ENCODE measurements at regions not wholly inside any gene's neighbourhood (a gene's known extent, or its start where the extent isn't known, plus 50 kb on each side); places are given as distances from the start of the nearest gene placed in this dataset.

GRCh38 chr12:24462946-24463345, 486.0 kb downstream of the BCAT1 start:
- no peak for DNase-seq

- DNase-seq: no peak
These were observed 488.4 kb downstream of the BCAT1 start for GRCh38 chr12:24460506-24460905.

DNA sequence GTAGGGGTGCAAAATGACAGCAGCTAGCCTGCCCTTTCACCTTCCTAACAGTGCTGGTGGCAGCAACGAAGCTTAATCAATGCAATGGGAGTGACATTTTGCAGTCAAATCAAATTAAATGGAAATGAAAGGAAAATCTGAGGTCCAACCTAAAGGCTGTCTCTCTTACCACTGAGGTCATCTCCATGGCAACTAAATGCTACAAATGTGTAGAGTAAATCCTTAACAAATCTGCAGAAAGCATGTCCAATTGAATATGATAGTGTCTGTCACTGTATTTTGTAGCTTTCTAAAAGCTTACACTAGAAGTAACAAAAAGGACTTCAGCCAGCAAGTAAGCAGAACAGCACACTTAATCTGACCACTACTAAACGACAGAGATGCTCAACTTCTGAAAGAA, 488.8 kb downstream of the BCAT1 start:
- DNase-seq: no peak

GRCh38 chr12:24455811-24456210, 493.1 kb downstream of the BCAT1 start:
- no peak for DNase-seq

DNA sequence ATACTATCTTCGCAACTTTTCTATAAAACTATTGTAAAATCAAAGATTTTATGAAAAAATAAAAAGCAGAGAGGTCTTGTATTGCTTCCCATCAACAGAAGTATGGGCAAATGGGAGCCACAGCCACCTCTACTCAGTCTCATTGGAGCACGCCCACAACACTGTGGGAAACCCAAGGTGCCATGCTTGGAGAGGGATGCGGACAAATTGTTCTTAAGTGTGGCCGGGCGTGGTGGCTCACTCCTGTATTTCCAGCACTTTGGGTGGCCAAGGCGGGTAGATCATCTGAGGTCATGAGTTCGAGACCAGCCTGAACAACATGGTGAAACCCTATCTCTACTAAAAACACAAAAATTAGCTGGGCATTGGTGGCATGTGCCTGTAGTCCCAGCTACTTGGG, 498.2 kb upstream of the SOX5 start:
- no peak for DNase-seq

- no peak for DNase-seq
These were observed 496.8 kb upstream of the SOX5 start for GRCh38 chr12:24446287-24446686.

GRCh38 chr12:24444634-24445033, 495.2 kb upstream of the SOX5 start:
- no peak for DNase-seq

- no peak for DNase-seq
These were observed 492.0 kb upstream of the SOX5 start for GRCh38 chr12:24441458-24441857.

GRCh38 chr12:24436667-24437066, 487.2 kb upstream of the SOX5 start:
- DNase-seq: no peak

DNA sequence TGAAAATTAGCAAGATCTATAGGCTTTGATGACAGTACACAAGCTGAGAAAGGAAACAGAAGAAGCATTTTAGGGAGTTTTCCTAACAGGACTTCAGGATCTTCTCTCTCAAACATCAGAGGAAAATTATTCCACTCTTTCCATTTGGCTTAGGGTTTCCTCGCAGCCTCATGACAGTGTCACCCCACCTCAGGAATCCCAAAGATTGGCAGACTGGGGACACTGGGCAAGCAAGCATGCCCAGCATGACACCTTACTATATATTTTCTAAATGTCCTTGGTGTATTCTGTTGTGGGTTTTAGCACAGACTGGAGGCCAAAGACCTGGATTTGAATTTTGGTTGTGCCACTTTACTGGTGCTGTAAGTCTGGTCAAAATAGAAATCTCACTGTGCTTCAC, 482.4 kb upstream of the SOX5 start:
- DNase-seq: no peak

DNA sequence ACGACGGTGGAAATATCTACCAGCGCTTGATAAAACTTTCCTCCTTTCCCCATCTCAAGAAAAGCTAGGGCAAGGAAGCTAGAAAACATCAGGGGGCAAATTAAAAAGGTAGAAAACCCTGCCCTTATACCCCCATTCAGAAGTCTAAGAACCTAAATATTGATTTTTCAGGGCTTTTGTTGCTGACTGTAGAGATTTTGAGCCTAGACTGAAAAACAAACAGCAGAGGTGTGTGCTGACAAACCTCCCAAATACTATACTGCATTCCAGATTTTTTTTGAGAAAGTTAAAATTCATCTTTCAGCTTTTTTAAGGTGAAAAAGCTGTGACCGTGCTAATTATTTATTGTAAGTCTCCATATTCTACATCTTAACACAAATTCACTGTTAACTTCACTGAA, 478.3 kb upstream of the SOX5 start:
- DNase-seq: no peak

- DNase-seq: peak in 1 of 5 donors; percentile 2
These were observed 476.1 kb upstream of the SOX5 start for GRCh38 chr12:24425601-24425970.

GRCh38 chr12:24424889-24425600, 475.6 kb upstream of the SOX5 start:
- DNase-seq: peak in 1 of 5 donors; percentile 10

GRCh38 chr12:24424376-24424775, 474.9 kb upstream of the SOX5 start:
- no peak for DNase-seq

DNA sequence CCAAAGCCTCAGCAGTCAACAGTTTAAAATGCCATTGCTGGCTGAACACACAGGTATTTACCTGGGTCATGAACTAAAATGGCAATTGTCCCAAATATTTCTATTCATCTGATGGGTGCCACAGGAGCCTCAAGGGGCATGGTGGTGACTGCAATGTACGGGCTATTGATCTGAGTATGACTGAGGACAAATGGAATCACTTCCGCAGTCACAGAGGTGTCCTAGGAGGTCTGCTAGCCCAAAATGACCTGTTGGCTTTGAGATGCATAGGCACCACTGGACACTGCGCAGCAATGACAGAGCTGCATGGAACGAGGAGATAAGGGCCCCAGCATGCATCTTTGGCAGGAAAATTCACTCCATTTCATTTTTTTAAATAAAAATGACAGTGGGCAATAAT, 474.1 kb upstream of the SOX5 start:
- DNase-seq: no peak

DNA sequence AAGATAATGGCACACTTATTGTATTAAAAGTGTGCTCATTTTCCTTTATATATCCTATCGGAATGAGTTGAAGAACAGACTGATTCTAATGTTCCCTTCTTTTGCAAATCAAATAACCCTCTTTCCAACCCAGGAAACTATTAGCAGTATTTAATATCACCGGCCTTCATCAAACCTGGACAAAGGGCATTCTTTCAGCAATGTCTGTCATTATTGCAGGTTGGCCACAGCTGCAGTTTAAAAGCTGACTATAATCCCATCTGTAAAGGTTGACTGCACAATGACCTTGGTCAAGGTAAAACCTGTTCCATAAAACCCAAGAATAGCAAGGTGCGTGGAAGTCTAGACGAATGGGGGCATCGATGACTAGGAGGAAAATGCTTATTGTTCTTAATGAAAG, 472.3 kb upstream of the SOX5 start:
- no peak for DNase-seq

GRCh38 chr12:24418157-24418556, 468.7 kb upstream of the SOX5 start:
- DNase-seq: no peak

DNA sequence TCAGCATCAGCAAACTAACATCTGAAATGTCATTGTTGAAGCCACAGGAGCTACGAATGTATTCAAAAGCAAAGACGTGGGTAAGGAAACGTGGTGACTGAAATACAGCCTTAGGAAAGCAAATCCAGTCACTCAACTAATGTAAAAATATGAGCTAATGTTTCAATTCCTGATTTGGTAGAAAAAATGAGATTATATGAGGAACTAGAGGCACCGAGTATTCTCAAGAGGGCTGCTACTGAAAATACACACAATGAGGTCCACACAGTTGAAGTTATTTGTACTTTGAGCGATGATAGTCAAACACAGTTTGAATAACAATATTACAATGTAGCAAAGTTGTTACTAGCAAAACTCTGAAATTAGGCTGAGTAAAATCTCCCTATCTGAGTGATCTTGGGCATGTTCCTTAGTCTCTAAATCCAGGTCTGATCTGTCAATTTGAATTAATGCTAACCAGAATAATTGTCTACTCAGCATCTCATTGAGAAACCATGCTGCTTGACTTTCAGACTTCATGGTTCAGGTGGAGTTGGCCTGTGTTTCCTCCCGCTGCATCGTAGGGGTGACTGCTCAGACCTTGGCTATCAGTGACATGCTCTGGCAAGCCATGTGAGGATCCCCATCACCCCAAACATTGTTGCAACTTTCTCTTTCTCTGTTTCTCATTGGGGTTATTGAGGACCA, 467.1 kb upstream of the SOX5 start:
- DNase-seq: no peak

- no peak for DNase-seq
These were observed 466.5 kb upstream of the SOX5 start for GRCh38 chr12:24415934-24416333.

GRCh38 chr12:24414480-24414879, 465.0 kb upstream of the SOX5 start:
- no peak for DNase-seq

- DNase-seq: no peak
These were observed 462.5 kb upstream of the SOX5 start for GRCh38 chr12:24411948-24412347.

- no peak for DNase-seq
These were observed 460.4 kb upstream of the SOX5 start for GRCh38 chr12:24409868-24410267.

DNA sequence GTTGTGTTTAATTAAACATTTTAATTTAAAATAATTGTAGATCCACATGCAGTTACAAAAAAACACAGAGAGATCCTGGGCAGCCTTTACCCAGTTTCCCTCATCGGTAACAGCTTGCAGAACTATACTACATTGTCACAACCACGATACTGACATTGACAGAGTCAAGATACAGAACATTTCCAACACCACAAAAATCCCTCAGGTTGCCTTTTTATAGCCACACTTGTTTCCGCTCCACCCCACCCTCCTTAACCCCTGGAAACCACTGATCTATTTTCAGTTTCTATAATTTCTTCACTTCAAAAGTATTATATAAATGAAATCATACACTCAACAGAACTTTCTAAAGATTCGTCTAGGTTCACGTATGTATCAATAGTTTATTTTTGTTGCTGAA, 458.8 kb upstream of the SOX5 start:
- DNase-seq: peak in 1 of 5 donors; percentile 1

GRCh38 chr12:24407884-24408283, 458.4 kb upstream of the SOX5 start:
- no peak for DNase-seq

All from T-helper 1 cell (primary cell).